ENCODE measurements at regions not wholly inside any gene's neighbourhood (a gene's known extent, or its start where the extent isn't known, plus 50 kb on each side); places are given as distances from the start of the nearest gene placed in this dataset.
A peak's percentile ranks its signal among the peaks of the same experiment; 100 is the strongest.
"Not testable (repeated sequence)": the region's sequence is repeated elsewhere in the genome, so short reads cannot be mapped to it uniquely, and the experiment has no call there.

DNA sequence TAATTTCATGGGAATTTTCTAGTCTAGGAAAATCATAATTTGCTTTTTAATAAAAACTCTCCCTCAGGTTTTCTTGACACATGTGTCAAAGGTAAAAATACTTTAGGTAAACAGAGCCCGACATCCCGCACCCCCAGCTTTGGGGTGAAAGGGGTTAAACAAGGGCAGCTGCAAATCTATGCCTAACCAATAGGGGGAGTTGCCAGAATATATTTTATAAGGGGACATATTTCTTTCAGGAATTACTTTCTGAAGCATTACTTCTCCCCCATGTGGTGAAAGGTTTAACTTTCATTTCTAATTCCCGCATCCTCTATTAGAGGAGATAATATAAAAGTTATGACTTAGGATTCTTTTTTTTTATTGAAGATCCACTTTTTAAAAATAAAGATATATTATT, 53.9 kb upstream of the HEPH start:
- peak; percentile 0 for DNase-seq (ENCODE audit: low spot score)

DNA sequence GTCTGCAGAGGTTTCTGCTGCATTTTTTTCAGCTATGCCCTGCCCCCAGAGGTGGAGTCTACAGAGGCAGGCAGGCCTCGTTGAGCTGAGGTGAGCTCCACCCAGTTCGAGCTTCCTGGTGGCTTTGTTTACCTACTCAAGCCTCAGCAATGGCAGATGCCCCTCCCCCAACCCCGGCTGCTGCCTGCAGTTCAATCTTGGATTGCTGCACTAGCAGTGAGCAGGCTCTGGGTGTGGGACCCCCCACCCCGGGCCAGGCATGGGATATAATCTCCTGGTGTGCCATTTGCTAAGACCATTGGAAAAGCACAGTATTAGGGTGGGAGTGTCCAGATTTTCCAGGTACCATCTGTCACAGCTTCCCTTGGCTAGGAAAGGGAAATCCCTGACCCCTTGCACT, 56.2 kb upstream of the HEPH start:
- not testable (repeated sequence) for DNase-seq (ENCODE audit: low spot score)

DNA sequence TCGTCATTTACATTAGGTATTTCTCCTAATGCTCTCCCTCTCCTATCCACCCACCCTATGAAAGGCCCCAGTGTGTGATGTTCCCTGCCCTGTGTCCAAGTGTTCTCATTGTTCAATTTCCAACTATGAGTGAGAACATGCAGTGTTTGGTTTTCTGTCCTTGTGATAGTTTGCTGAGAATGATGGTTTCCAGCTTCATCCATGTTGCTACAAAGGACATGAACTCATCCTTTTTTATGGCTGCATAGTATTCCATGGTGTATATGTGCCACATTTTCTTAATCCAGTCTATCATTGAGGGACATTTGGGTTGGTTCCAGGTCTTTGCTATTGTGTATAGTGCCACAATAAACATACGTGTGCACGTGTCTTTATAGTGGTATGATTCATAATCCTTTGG, 61.6 kb upstream of the HEPH start:
- not testable (repeated sequence) for DNase-seq (ENCODE audit: low spot score)

DNA sequence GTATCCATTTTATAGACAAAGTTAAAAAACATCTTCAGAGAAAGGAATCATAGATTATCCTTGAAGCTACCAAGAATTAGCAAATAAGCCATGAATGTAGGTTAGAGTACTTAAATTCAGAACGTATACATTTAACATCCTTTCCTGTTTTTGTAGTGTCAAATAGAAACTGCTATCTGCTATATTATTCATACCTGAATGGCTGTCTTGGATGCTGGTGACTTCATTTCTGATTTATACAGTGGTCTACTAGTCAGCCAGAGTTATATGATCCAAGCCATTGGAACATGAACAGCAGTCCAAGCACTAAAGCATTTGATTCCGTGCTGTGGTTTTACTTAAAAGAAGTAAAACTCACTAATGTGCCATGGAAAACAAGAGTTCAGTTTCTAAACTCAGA, 58.3 kb upstream of the VSIG4 start:
- DNase-seq (ENCODE audit: low spot score): no peak

DNA sequence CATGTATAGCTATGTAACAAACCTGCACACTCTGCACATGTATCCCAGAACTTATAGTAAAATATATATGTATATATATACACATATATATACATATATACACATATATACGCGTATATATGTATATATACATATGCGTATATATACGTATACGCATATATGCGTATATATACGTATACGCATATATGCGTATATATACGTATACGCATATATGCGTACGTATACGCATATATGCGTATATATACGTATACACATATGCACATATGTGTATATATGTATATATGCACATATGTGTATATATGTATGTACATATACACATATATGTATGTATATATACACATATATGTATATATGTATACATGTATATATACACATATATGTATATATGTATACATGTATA, 57.1 kb upstream of the VSIG4 start:
- not testable (repeated sequence) for DNase-seq (ENCODE audit: low spot score)

DNA sequence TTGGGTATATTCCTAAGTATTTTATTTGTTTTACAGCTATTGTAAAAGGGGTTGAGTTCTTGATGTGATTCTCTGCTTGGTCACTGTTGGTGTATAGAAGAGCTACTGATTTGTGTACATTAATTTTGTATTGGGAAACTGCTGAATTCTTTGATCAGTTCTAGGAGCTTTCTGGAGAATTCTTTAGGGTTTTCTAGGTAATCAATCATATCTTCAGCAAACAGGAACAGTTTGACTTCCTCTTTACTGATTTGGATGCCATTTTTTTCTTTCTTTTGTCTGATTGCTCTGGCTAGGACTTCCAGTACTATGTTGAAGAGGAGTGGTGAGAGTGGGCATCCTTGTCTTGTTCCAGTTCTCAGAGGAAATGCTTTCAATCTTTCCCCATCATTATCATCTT, 50.1 kb upstream of the VSIG4 start:
- not testable (repeated sequence) for DNase-seq (ENCODE audit: low spot score)

All from A172 (cell line).